ENCODE measurements at regions not wholly inside any gene's neighbourhood (a gene's known extent, or its start where the extent isn't known, plus 50 kb on each side); places are given as distances from the start of the nearest gene placed in this dataset.

- TF ChIP-seq, protein P1, sequence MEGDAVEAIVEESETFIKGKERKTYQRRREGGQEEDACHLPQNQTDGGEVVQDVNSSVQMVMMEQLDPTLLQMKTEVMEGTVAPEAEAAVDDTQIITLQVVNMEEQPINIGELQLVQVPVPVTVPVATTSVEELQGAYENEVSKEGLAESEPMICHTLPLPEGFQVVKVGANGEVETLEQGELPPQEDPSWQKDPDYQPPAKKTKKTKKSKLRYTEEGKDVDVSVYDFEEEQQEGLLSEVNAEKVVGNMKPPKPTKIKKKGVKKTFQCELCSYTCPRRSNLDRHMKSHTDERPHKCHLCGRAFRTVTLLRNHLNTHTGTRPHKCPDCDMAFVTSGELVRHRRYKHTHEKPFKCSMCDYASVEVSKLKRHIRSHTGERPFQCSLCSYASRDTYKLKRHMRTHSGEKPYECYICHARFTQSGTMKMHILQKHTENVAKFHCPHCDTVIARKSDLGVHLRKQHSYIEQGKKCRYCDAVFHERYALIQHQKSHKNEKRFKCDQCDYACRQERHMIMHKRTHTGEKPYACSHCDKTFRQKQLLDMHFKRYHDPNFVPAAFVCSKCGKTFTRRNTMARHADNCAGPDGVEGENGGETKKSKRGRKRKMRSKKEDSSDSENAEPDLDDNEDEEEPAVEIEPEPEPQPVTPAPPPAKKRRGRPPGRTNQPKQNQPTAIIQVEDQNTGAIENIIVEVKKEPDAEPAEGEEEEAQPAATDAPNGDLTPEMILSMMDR (IDR thresholded peaks at IDR 0.05), result no peak
- TF ChIP-seq POLR2A (IDR thresholded peaks at IDR 0.05), result no peak
These were observed 276.0 kb downstream of the KLHL13 start for GRCh38 chrX:117840645-117841044.
